HepG2 (cell line): ENCODE measurements at regions not wholly inside any gene's neighbourhood (a gene's known extent, or its start where the extent isn't known, plus 50 kb on each side); places are given as distances from the start of the nearest gene placed in this dataset.

Source experiments
- ATAC-seq: fragments of 200-7000 bp; cut with Tn5 transposase; 3 replicates; pipeline ENCODE4 v1.9.1; 2020; ENCODE audit warnings: mild to moderate bottlenecking, moderate library complexity
- BruUV-seq: library from RNA; stranded (reverse); fragments of 400-500 nt; replicated peaks from 2 replicates; lab custom pipeline; 2021; lab: Mats Ljungman, UMichigan
- CTCF ChIA-PET: fragments of 300-600 bp; formaldehyde crosslinking; extraction: SDS; loops from one replicate; lab custom pipeline; 2021; ENCODE audit warnings: low total read pairs, inconsistent platforms, low intra/inter-chr PET ratio; lab: Yijun Ruan, JAX
- POLR2A ChIA-PET: fragments of 350-600 bp; sonication (Branson Sonifier 250); formaldehyde crosslinking; loops from one replicate; lab custom pipeline; 2020; ENCODE audit warnings: antibody characterized with exemption, inconsistent platforms; lab: Yijun Ruan, JAX
- DNase-seq: peaks from one replicate; pipeline ENCODE4 v3.0.0-alpha.2; 2015; ENCODE audit warnings: low spot score
- FAIRE-seq: peaks from 3 replicates; lab custom pipeline; 2011; peaks lifted over from hg19 to GRCh38; lab: Jason Lieb, UNC
- H2AFZ ChIP-seq: one replicate; pipeline ENCODE4 v1.6.1; 2011; ENCODE audit warnings: low read length, inconsistent platforms
- H3K27ac ChIP-seq: fragments of 300-600 bp; 3 replicates; pipeline ENCODE4 v1.8.0; 2011; ENCODE audit warnings: mixed run types, mild to moderate bottlenecking, mixed read lengths, low read length, inconsistent platforms; ENCODE audit not compliant: insufficient read depth; ENCODE audit errors: extremely low read length
- H3K27me3 ChIP-seq, 2 experiments: fragments of 200-600 bp in 1 of 2; 2 replicates in 1 of 2; 3 replicates in 1 of 2; pipeline versions ENCODE4 v1.6.0 to v1.8.0; 2011; ENCODE audit warnings: low read length in 2 of 2, mild to moderate bottlenecking in 2 of 2, moderate library complexity in 2 of 2, inconsistent platforms in 1 of 2; ENCODE audit not compliant: insufficient read depth in 2 of 2, control insufficient read depth in 1 of 2
- H3K36me3 ChIP-seq, 2 experiments: fragments of 200-600 bp in 1 of 2; replicated peaks in 1 of 2; 2 replicates in 1 of 2; 3 replicates in 1 of 2; pipeline versions ENCODE4 v1.5.1 to v1.8.0; 2011; ENCODE audit warnings: low read length in 2 of 2, inconsistent platforms in 1 of 2; ENCODE audit not compliant: insufficient read depth in 2 of 2, control insufficient read depth in 1 of 2
- H3K4me1 ChIP-seq: 2 replicates; pipeline ENCODE4 v1.5.1; 2012; ENCODE audit warnings: low read length, inconsistent platforms; ENCODE audit not compliant: insufficient read depth
- H3K4me2 ChIP-seq: 2 replicates; pipeline ENCODE4 v1.6.0; 2011; ENCODE audit warnings: low read depth, low read length, inconsistent platforms
- H3K4me3 ChIP-seq, 3 experiments: fragments of 200-600 bp in 1 of 3; sonication (generic), shearing (Covaris generic) in 1 of 3; replicated peaks in 1 of 3; 2 replicates each; pipeline ENCODE4 v1.5.1; 2011 to 2016; ENCODE audit warnings: low read length in 3 of 3, inconsistent platforms in 2 of 3, low read depth in 2 of 3, mild to moderate bottlenecking in 2 of 3, control low read depth in 1 of 3, mixed read lengths in 1 of 3; ENCODE audit not compliant: insufficient read depth in 1 of 3
- H3K79me2 ChIP-seq: one replicate; pipeline ENCODE4 v1.6.1; 2011; ENCODE audit warnings: low read length, inconsistent platforms; ENCODE audit not compliant: insufficient read depth
- H3K9ac ChIP-seq: 2 replicates; pipeline ENCODE4 v1.6.0; 2011; ENCODE audit warnings: mild to moderate bottlenecking, low read depth, low read length, inconsistent platforms; ENCODE audit not compliant: insufficient read depth
- H3K9me3 ChIP-seq: 2 replicates; pipeline ENCODE4 v1.5.1; 2012; ENCODE audit warnings: mild to moderate bottlenecking, low read length
- H4K20me1 ChIP-seq: 2 replicates; pipeline ENCODE4 v1.6.0; 2011; ENCODE audit warnings: inconsistent platforms, mild to moderate bottlenecking, low read length, moderate library complexity; ENCODE audit not compliant: insufficient read depth
- ATM ChIP-seq: fragments of 450-650 bp; IDR thresholded peaks from 2 replicates; pipeline ENCODE4 v1.7.1; 2017; ENCODE audit warnings: mild to moderate bottlenecking, borderline replicate concordance
- CBX5 ChIP-seq: sonication (generic); formaldehyde crosslinking; IDR thresholded peaks from 2 replicates; pipeline ENCODE4 v1.4.0; 2020; ENCODE audit warnings: missing genetic modification reagents, borderline replicate concordance
- DNMT1 ChIP-seq: sonication (generic); formaldehyde crosslinking; IDR thresholded peaks from 2 replicates; pipeline ENCODE4 v1.5.1; 2020; ENCODE audit warnings: mild to moderate bottlenecking, missing genetic modification reagents
- NR3C1 ChIP-seq: sonication (generic); formaldehyde crosslinking; IDR thresholded peaks from 2 replicates; pipeline ENCODE4 v1.4.0; 2020; ENCODE audit warnings: missing genetic modification reagents
- THYN1 ChIP-seq: sonication (generic); formaldehyde crosslinking; IDR thresholded peaks from 2 replicates; pipeline ENCODE4 v1.8.1; 2023; ENCODE audit warnings: low read depth, mild to moderate bottlenecking, moderate library complexity, missing genetic modification reagents, borderline replicate concordance
- ZFP1 ChIP-seq: IDR thresholded peaks from 2 replicates; pipeline ENCODE4 v1.6.1; 2016
- ZNF317 ChIP-seq: sonication (generic); formaldehyde crosslinking; IDR thresholded peaks from 2 replicates; pipeline ENCODE4 v1.5.0; 2020; ENCODE audit warnings: mild to moderate bottlenecking, missing genetic modification reagents
- ZNF335 ChIP-seq: sonication (generic); formaldehyde crosslinking; IDR thresholded peaks from 2 replicates; pipeline ENCODE4 v1.4.0; 2020; ENCODE audit warnings: missing genetic modification reagents
- ZNF552 ChIP-seq: sonication (generic); formaldehyde crosslinking; IDR thresholded peaks from 2 replicates; pipeline ENCODE4 v1.9.0; 2022; ENCODE audit warnings: missing genetic modification reagents, mild to moderate bottlenecking, borderline replicate concordance
- ZNF83 ChIP-seq: sonication (generic); formaldehyde crosslinking; IDR thresholded peaks from 2 replicates; pipeline ENCODE4 v1.4.0; 2020; ENCODE audit warnings: missing genetic modification reagents, mild to moderate bottlenecking, borderline replicate concordance
- WGBS: methylation state at CpG from one replicate; pipeline ENCODE4 v1.1.6; 2017; ENCODE audit warnings: low lambda C conversion rate; 5-methylcytosine and 5-hydroxymethylcytosine counted together
- in situ Hi-C: cut with HindIII; loops from 2 replicates; pipeline ENCODE4 v1.10.0; 2017; ENCODE audit warnings: low pct_unique_long_range_greater_than_20kb; ENCODE audit not compliant: extremely low pct_ligation_motif_present
- intact Hi-C: fragments of 100-400 bp; cut with micrococcal nuclease; formaldehyde crosslinking; loops from one replicate; pipeline ENCODE4 v1.10.0; 2022; ENCODE audit not compliant: unreplicated experiment
- TF ChIP-seq, protein P1 (sequence below): sonication (generic); formaldehyde crosslinking; IDR thresholded peaks from 2 replicates; pipeline ENCODE4 v1.5.0; 2020; ENCODE audit warnings: missing genetic modification reagents, mild to moderate bottlenecking, borderline replicate concordance
- TF ChIP-seq, protein P2 (sequence below): sonication (generic); formaldehyde crosslinking; IDR thresholded peaks from 2 replicates; pipeline ENCODE4 v1.5.0; 2020; ENCODE audit warnings: mild to moderate bottlenecking, missing genetic modification reagents, moderate library complexity
- TF ChIP-seq, protein P3 (sequence below), 2 experiments: sonication (generic) in 1 of 2; formaldehyde crosslinking in 1 of 2; IDR thresholded peaks; 2 replicates each; pipeline versions ENCODE4 v1.5.1 to v1.6.1; 2011 to 2020; ENCODE audit warnings: borderline replicate concordance in 1 of 2, low read depth in 1 of 2, low read length in 1 of 2, mild to moderate bottlenecking in 1 of 2, missing genetic modification reagents in 1 of 2, moderate library complexity in 1 of 2
- TF ChIP-seq, protein P4 (sequence below): sonication (generic); formaldehyde crosslinking; IDR thresholded peaks from 2 replicates; pipeline ENCODE4 v1.4.0; 2020; ENCODE audit warnings: low read depth, mild to moderate bottlenecking, missing genetic modification reagents

DNA sequence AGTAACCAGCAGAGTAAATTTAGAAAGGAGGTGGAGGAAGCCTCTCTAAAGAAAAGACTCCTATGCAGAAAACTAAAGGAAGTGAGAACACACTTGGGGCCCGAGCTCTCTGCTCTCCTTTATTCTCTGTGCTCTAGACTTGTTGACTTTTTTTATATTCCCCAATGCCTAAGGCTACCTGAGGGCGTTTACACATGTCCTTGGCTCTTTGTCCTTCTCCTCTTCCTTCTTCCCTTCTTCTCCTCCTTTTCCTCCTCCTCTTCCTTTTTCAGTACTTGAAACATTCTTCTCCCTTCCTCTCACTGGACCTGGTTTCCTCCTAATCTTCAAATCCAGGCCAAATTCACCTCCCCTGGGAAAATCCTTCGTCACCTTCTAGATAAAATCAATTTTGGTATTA is 256.4 kb upstream of the TRPC7 start (continued):
- TF ChIP-seq, protein P1, sequence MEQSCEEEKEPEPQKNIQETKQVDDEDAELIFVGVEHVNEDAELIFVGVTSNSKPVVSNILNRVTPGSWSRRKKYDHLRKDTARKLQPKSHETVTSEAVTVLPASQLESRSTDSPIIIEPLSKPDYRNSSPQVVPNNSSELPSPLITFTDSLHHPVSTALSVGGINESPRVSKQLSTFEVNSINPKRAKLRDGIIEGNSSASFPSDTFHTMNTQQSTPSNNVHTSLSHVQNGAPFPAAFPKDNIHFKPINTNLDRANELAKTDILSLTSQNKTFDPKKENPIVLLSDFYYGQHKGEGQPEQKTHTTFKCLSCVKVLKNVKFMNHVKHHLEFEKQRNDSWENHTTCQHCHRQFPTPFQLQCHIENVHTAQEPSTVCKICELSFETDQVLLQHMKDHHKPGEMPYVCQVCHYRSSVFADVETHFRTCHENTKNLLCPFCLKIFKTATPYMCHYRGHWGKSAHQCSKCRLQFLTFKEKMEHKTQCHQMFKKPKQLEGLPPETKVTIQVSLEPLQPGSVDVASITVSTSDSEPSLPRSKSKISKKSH (CRISPR knock-in tag): no peak
- TF ChIP-seq ATM: no peak
- TF ChIP-seq ZNF83: no peak
- TF ChIP-seq NR3C1: no peak
- TF ChIP-seq CBX5 (CRISPR knock-in tag): no peak
- TF ChIP-seq, protein P2, sequence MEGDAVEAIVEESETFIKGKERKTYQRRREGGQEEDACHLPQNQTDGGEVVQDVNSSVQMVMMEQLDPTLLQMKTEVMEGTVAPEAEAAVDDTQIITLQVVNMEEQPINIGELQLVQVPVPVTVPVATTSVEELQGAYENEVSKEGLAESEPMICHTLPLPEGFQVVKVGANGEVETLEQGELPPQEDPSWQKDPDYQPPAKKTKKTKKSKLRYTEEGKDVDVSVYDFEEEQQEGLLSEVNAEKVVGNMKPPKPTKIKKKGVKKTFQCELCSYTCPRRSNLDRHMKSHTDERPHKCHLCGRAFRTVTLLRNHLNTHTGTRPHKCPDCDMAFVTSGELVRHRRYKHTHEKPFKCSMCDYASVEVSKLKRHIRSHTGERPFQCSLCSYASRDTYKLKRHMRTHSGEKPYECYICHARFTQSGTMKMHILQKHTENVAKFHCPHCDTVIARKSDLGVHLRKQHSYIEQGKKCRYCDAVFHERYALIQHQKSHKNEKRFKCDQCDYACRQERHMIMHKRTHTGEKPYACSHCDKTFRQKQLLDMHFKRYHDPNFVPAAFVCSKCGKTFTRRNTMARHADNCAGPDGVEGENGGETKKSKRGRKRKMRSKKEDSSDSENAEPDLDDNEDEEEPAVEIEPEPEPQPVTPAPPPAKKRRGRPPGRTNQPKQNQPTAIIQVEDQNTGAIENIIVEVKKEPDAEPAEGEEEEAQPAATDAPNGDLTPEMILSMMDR: no peak
- no peak for TF ChIP-seq THYN1 (CRISPR knock-in tag)
- TF ChIP-seq ZNF335 (CRISPR knock-in tag): no peak

DNA sequence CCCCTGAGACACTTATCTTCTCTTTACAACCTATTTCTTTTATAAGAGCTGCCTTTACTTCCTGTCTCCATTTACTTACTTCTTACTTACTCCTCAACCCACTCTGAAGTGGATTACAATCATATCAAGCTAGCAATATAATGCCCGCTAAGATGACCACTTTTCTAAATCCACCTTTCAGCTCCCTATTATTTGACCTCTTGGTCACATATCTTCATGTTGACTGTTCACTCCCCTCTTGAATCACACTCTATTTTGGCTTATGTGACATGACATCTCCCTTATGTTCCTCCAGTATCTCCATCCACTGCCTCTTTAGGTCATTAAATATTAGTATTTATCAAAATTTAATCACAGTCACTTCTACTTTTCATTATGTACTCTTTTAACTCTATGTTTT is 255.3 kb upstream of the TRPC7 start:
- no peak overlapping the region for H2AFZ ChIP-seq
- CTCF ChIA-PET: no interaction called here
- in situ Hi-C loops (no loop called here), intact Hi-C loops (no loop called here)
- no peaks in the 10 kb centered on the region for H3K79me2 ChIP-seq
- no TSS peak for BruUV-seq
- H4K20me1 ChIP-seq: no peaks in the 10 kb centered on the region
- no peaks in the 10 kb centered on the region for H3K36me3 ChIP-seq
- 88% methylated on average over 1 of the region's 1 CpG for WGBS
- H3K4me3 ChIP-seq: no peak overlapping the region
- FAIRE-seq (no peak), ATAC-seq (no peak), DNase-seq (no peak)
- POLR2A ChIA-PET: no interaction called here
- H3K4me2 ChIP-seq: no peak overlapping the region
- H3K27ac ChIP-seq: no peak overlapping the region
- H3K4me1 ChIP-seq: no peaks in the 10 kb centered on the region
- no peak overlapping the region for H3K9ac ChIP-seq
- no peaks in the 10 kb centered on the region for H3K27me3 ChIP-seq
- H3K9me3 ChIP-seq: no peaks in the 10 kb centered on the region
- no peak for TF ChIP-seq ZNF552
- TF ChIP-seq DNMT1 (CRISPR knock-in tag): no peak
- TF ChIP-seq, protein P3, sequence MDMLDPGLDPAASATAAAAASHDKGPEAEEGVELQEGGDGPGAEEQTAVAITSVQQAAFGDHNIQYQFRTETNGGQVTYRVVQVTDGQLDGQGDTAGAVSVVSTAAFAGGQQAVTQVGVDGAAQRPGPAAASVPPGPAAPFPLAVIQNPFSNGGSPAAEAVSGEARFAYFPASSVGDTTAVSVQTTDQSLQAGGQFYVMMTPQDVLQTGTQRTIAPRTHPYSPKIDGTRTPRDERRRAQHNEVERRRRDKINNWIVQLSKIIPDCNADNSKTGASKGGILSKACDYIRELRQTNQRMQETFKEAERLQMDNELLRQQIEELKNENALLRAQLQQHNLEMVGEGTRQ (IDR thresholded peaks at IDR 0.05; ENCODE audit: low read depth, low read length): no peak
- TF ChIP-seq, protein P3 (CRISPR knock-in tag; IDR thresholded peaks at IDR 0.05; ENCODE audit: borderline replicate concordance): no peak
- TF ChIP-seq ZFP1: no peak
- TF ChIP-seq, protein P4, sequence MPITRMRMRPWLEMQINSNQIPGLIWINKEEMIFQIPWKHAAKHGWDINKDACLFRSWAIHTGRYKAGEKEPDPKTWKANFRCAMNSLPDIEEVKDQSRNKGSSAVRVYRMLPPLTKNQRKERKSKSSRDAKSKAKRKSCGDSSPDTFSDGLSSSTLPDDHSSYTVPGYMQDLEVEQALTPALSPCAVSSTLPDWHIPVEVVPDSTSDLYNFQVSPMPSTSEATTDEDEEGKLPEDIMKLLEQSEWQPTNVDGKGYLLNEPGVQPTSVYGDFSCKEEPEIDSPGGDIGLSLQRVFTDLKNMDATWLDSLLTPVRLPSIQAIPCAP (CRISPR knock-in tag): no peak
- TF ChIP-seq ZNF317 (CRISPR knock-in tag): no peak
